Activated B cell treated with CpG ODN at 0.5 μM for 24 hours (primary cell): ENCODE measurements at regions not wholly inside any gene's neighbourhood (a gene's known extent, or its start where the extent isn't known, plus 50 kb on each side); places are given as distances from the start of the nearest gene placed in this dataset.

Experiments
- ATAC-seq: fragments of 200-7000 bp; cut with Tn5 transposase; one replicate; pipeline ENCODE4 v1.10.0; 2021; ENCODE audit warnings: low read depth, mild to moderate bottlenecking, moderate library complexity
- CTCF ChIA-PET: fragments of 350-600 bp; sonication (Branson Sonifier 250); formaldehyde crosslinking; loops from one replicate; lab custom pipeline; 2021; ENCODE audit warnings: antibody characterized with exemption; lab: Charles Lee
- POLR2A ChIA-PET: fragments of 350-600 bp; sonication (Branson Sonifier 250); formaldehyde crosslinking; loops from one replicate; lab custom pipeline; 2021; ENCODE audit warnings: antibody characterized with exemption; lab: Charles Lee
- DNase-seq: peaks from one replicate; pipeline ENCODE4 v3.0.0; 2022
- H3K27ac Mint-ChIP-seq: one replicate; pipeline ENCODE4 v1.8.0; 2020; ENCODE audit warnings: mixed read lengths
- H3K27me3 Mint-ChIP-seq: one replicate; pipeline ENCODE4 v1.8.0; 2021; ENCODE audit warnings: mixed read lengths
- H3K36me3 Mint-ChIP-seq: one replicate; pipeline ENCODE4 v1.8.0; 2021; ENCODE audit warnings: low read depth, mixed read lengths
- H3K4me1 Mint-ChIP-seq: one replicate; pipeline ENCODE4 v1.8.0; 2021; ENCODE audit warnings: mixed read lengths
- H3K4me3 Mint-ChIP-seq: one replicate; pipeline ENCODE4 v1.8.0; 2020; ENCODE audit warnings: mild to moderate bottlenecking, mixed read lengths
- H3K9me3 Mint-ChIP-seq: one replicate; pipeline ENCODE4 v1.8.0; 2020; ENCODE audit warnings: mixed read lengths
- intact Hi-C: fragments of 100-400 bp; cut with micrococcal nuclease; formaldehyde crosslinking; loops from one replicate; pipeline ENCODE4 v1.15.1; 2024
- TF ChIP-seq, protein P1 (sequence below): fragments of 200-600 bp; IDR thresholded peaks from one replicate; pipeline ENCODE4 v1.8.0; 2022; ENCODE audit warnings: antibody characterized with exemption, mild to moderate bottlenecking

- Mint-ChIP-seq H3K27ac (no peak overlapping the region), H3K4me1 (peaks cover 4% of the 10 kb centered on the region), H3K4me3 (no peak overlapping the region), H3K27me3 (peaks cover 4% of the 10 kb centered on the region), H3K36me3 (no peaks in the 10 kb centered on the region), H3K9me3 (no peaks in the 10 kb centered on the region)
- ChIA-PET CTCF (no interaction called here), POLR2A (no interaction called here)
- DNase-seq (no peak), ATAC-seq (no peak)
- TF ChIP-seq, protein P1, sequence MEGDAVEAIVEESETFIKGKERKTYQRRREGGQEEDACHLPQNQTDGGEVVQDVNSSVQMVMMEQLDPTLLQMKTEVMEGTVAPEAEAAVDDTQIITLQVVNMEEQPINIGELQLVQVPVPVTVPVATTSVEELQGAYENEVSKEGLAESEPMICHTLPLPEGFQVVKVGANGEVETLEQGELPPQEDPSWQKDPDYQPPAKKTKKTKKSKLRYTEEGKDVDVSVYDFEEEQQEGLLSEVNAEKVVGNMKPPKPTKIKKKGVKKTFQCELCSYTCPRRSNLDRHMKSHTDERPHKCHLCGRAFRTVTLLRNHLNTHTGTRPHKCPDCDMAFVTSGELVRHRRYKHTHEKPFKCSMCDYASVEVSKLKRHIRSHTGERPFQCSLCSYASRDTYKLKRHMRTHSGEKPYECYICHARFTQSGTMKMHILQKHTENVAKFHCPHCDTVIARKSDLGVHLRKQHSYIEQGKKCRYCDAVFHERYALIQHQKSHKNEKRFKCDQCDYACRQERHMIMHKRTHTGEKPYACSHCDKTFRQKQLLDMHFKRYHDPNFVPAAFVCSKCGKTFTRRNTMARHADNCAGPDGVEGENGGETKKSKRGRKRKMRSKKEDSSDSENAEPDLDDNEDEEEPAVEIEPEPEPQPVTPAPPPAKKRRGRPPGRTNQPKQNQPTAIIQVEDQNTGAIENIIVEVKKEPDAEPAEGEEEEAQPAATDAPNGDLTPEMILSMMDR = no peak
- intact Hi-C loops = no loop called here
Measured at GRCh38 chr14:61950340-61950739, 188.1 kb downstream of the SNAPC1 start.

GRCh38 chr14:61953602-61954001, 191.4 kb downstream of the SNAPC1 start:
- ChIA-PET POLR2A (interaction anchor here (0.7 kb wide), 1 partner anchor 1058 kb away, joined by 7 read pairs; no protein-coding TSS in a partner anchor), CTCF (no interaction called here)
- Mint-ChIP-seq H3K4me1 (peaks cover 4% of the 10 kb centered on the region), H3K27ac (no peak overlapping the region), H3K27me3 (peaks cover 3% of the 10 kb centered on the region), H3K4me3 (no peak overlapping the region), H3K36me3 (no peaks in the 10 kb centered on the region), H3K9me3 (peaks cover 5% of the 10 kb centered on the region)
- TF ChIP-seq, protein P1 = no peak
- DNase-seq = no peak
- intact Hi-C loops = no loop called here
- no peak for ATAC-seq

DNA sequence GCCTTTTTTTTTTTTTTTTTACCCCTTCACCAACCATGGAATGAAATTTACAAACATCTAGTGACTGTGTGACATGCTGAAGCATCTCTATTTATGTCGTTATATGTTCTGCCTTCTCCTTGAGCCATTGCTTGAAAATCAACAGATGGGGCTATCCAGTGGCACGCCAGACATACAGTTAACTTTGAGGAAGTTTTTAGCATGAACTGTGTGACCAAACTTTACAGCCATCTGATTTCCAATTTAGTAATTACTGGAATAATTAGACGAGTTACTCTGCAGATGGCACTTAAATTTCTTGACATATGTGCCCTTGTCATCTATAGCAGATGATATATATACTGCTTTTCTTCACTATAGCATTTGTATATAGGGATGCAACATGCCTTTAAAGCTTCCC, 192.1 kb downstream of the SNAPC1 start:
- intact Hi-C loops = no loop called here
- no peak overlapping the region for H3K27ac Mint-ChIP-seq
- POLR2A ChIA-PET = interaction anchor here (0.7 kb wide), 1 partner anchor 1059 kb away, joined by 7 read pairs; no protein-coding TSS in a partner anchor

DNA sequence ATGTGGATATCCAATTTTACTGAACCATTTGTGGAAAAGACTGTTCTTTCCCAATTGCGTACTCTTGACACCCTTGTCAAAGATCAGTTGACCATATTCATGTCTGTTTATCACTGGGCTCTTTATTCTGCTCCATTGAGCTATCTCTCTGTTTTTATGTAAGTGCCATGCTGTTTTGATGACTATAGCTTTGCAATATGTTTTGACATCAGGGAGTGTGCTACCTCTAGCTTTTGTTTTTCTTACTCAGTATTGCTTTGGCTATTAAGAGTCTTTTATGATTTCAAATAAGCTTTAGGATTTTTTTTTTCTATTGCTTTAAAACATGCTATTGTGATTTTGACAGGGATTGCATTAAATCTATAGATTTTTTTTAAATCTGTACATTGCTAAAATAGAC, 194.3 kb downstream of the SNAPC1 start:
- no peaks in the 10 kb centered on the region for H3K4me1 Mint-ChIP-seq
- ATAC-seq (no peak), DNase-seq (no peak)
- CTCF ChIA-PET = no interaction called here
- intact Hi-C loops = no loop called here
- POLR2A ChIA-PET = no interaction called here
- H3K4me3 Mint-ChIP-seq = no peak overlapping the region
- H3K36me3 Mint-ChIP-seq = no peaks in the 10 kb centered on the region
- TF ChIP-seq, protein P1 = no peak
- peaks cover 5% of the 10 kb centered on the region for H3K9me3 Mint-ChIP-seq
- H3K27me3 Mint-ChIP-seq = peaks cover 3% of the 10 kb centered on the region
- no peak overlapping the region for H3K27ac Mint-ChIP-seq

More for the DNA sequence above, 192.1 kb downstream of the SNAPC1 start:
- peaks cover 3% of the 10 kb centered on the region for H3K27me3 Mint-ChIP-seq
- no peak overlapping the region for H3K4me3 Mint-ChIP-seq
- ATAC-seq (no peak), DNase-seq (no peak)
- TF ChIP-seq, protein P1 = no peak
- CTCF ChIA-PET = no interaction called here
- H3K4me1 Mint-ChIP-seq = peaks cover 4% of the 10 kb centered on the region
- no peaks in the 10 kb centered on the region for H3K36me3 Mint-ChIP-seq
- peaks cover 5% of the 10 kb centered on the region for H3K9me3 Mint-ChIP-seq

- TF ChIP-seq, protein P1 = no peak
- Mint-ChIP-seq H3K9me3 (peaks cover 9% of the 10 kb centered on the region), H3K4me3 (no peak overlapping the region), H3K36me3 (no peaks in the 10 kb centered on the region), H3K27me3 (no peaks in the 10 kb centered on the region), H3K4me1 (no peaks in the 10 kb centered on the region), H3K27ac (no peak overlapping the region)
- ChIA-PET POLR2A (no interaction called here), CTCF (no interaction called here)
- DNase-seq (no peak), ATAC-seq (no peak)
- intact Hi-C loops = no loop called here
Measured at GRCh38 chr14:61959348-61959747, 197.1 kb downstream of the SNAPC1 start.
